B cell (primary cell): ENCODE measurements at regions not wholly inside any gene's neighbourhood (a gene's known extent, or its start where the extent isn't known, plus 50 kb on each side); places are given as distances from the start of the nearest gene placed in this dataset.

ENCODE experiments used
- EZH2 ChIP-seq: IDR thresholded peaks from 2 replicates; pipeline ENCODE4 v1.6.1; 2012; ENCODE audit warnings: borderline replicate concordance, low read depth, mild to moderate bottlenecking, moderate library complexity, low read length; ENCODE audit not compliant: insufficient read depth, poor library complexity, severe bottlenecking
- TF ChIP-seq, protein P1 (sequence below): fragments of 200-600 bp; IDR thresholded peaks from one replicate; pipeline ENCODE4 v1.8.0; 2022; ENCODE audit warnings: antibody characterized with exemption, mild to moderate bottlenecking

DNA sequence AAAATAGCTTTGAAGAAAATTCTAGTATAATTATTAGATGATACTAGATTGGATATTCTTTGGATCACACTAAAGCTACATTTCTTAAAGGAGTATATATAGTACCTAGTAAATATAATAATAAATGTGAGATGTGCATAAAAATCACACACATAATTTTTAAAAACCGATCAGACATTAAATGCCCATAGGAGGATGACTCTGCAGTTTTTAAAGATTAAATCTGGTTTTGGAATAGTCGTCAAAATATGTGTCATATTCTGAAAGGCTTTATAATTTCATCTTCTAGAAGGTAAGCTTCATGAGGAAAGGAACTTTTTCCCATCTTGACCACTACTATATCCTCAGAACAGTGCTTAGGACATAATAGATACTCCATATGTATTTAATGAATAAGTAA lies 169.0 kb downstream of the NRIP1 start:
- TF ChIP-seq, protein P1, sequence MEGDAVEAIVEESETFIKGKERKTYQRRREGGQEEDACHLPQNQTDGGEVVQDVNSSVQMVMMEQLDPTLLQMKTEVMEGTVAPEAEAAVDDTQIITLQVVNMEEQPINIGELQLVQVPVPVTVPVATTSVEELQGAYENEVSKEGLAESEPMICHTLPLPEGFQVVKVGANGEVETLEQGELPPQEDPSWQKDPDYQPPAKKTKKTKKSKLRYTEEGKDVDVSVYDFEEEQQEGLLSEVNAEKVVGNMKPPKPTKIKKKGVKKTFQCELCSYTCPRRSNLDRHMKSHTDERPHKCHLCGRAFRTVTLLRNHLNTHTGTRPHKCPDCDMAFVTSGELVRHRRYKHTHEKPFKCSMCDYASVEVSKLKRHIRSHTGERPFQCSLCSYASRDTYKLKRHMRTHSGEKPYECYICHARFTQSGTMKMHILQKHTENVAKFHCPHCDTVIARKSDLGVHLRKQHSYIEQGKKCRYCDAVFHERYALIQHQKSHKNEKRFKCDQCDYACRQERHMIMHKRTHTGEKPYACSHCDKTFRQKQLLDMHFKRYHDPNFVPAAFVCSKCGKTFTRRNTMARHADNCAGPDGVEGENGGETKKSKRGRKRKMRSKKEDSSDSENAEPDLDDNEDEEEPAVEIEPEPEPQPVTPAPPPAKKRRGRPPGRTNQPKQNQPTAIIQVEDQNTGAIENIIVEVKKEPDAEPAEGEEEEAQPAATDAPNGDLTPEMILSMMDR, result no peak
- no peak for TF ChIP-seq EZH2
